HL-60 (cell line): ENCODE measurements at regions not wholly inside any gene's neighbourhood (a gene's known extent, or its start where the extent isn't known, plus 50 kb on each side); places are given as distances from the start of the nearest gene placed in this dataset.

Source experiments
- REST ChIP-seq: IDR thresholded peaks from 2 replicates; pipeline ENCODE4 v1.6.1; 2012; ENCODE audit warnings: low read depth; ENCODE audit not compliant: insufficient replicate concordance
- SPI1 ChIP-seq: IDR thresholded peaks from 2 replicates; pipeline ENCODE4 v1.6.1; 2012; ENCODE audit warnings: low read depth, mild to moderate bottlenecking, borderline replicate concordance
- TF ChIP-seq, protein P1 (sequence below): IDR thresholded peaks from one replicate; pipeline ENCODE4 v1.5.1; 2011; ENCODE audit warnings: low read length, control low read depth, inconsistent platforms; ENCODE audit not compliant: insufficient read depth

DNA sequence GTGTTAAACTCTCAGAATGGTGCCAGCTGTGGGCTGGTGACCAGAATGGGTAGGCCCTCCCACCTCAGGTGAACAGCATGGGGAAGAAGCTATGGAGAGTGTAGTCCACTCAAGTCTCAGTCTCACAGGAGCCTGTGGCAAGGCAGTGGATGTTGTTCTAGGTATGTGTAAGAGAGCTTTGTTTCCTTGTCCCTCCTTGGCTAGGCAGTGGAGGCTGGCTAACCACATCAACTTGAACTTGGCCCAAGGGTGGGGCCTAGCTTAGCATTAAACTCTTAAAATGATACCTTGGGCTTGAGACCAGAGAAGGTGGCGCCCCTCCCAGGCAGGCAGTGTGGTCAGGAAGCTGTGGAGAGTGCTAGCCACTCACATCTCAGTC lies 53.2 kb upstream of the SLC4A10 start:
- TF ChIP-seq, protein P1, sequence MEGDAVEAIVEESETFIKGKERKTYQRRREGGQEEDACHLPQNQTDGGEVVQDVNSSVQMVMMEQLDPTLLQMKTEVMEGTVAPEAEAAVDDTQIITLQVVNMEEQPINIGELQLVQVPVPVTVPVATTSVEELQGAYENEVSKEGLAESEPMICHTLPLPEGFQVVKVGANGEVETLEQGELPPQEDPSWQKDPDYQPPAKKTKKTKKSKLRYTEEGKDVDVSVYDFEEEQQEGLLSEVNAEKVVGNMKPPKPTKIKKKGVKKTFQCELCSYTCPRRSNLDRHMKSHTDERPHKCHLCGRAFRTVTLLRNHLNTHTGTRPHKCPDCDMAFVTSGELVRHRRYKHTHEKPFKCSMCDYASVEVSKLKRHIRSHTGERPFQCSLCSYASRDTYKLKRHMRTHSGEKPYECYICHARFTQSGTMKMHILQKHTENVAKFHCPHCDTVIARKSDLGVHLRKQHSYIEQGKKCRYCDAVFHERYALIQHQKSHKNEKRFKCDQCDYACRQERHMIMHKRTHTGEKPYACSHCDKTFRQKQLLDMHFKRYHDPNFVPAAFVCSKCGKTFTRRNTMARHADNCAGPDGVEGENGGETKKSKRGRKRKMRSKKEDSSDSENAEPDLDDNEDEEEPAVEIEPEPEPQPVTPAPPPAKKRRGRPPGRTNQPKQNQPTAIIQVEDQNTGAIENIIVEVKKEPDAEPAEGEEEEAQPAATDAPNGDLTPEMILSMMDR: no peak
- TF ChIP-seq SPI1: no peak
- TF ChIP-seq REST: no peak
